ENCODE measurements at regions not wholly inside any gene's neighbourhood (a gene's known extent, or its start where the extent isn't known, plus 50 kb on each side); places are given as distances from the start of the nearest gene placed in this dataset.

- no peak for DNase-seq
Measured at GRCh38 chr9:90365666-90366065, 277.0 kb downstream of the DIRAS2 start.

- DNase-seq: no peak
Measured at GRCh38 chr9:90368241-90368640, 274.4 kb downstream of the DIRAS2 start.

GRCh38 chr9:90368928-90369327 is 273.7 kb downstream of the DIRAS2 start:
- DNase-seq: no peak

DNA sequence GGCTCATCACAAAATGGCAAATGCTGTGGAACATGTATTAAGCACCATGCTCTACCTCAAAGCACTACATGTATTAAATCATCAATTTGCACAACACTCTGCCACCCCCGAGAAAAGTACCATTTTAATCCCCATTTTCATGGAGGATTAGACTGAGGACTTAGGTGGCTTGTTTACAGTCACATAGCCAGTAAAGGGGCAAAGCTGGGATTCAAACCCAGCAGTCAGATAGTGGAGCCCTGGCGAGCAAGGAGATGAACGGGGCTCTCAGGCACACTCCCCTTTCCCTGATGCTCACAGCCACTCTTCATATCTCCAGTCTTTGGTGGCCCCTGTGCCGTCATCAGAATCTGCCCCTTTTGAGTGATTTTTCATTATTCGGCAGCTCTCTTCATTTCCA is 262.9 kb downstream of the DIRAS2 start:
- DNase-seq: no peak

DNA sequence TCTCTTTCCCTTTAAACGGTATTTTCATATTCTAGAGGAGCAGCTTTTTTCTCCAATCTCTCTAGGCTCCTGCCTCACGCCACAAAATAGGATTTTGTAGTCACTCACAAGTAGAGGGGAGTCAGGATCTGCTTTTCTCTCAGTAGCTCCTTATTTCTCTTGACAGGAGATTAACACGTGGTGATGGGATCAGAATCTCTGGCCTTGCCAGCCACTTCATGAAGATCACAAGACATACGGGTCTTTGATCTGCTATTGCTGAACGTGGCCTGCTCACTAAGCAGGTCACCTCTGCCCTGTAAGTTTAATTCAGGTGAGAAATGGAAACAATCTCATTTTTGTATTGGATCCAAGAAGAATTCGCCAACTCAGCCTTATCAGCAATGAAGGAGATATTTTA is 257.5 kb downstream of the DIRAS2 start:
- no peak for DNase-seq

- DNase-seq: no peak
Measured at GRCh38 chr9:90393365-90394152, 249.1 kb downstream of the DIRAS2 start.

GRCh38 chr9:90394871-90395270 is 247.8 kb downstream of the DIRAS2 start:
- DNase-seq: no peak

- DNase-seq: no peak
Measured at GRCh38 chr9:90400091-90400490, 242.5 kb downstream of the DIRAS2 start.

GRCh38 chr9:90408659-90409058 is 234.0 kb downstream of the DIRAS2 start:
- no peak for DNase-seq

DNA sequence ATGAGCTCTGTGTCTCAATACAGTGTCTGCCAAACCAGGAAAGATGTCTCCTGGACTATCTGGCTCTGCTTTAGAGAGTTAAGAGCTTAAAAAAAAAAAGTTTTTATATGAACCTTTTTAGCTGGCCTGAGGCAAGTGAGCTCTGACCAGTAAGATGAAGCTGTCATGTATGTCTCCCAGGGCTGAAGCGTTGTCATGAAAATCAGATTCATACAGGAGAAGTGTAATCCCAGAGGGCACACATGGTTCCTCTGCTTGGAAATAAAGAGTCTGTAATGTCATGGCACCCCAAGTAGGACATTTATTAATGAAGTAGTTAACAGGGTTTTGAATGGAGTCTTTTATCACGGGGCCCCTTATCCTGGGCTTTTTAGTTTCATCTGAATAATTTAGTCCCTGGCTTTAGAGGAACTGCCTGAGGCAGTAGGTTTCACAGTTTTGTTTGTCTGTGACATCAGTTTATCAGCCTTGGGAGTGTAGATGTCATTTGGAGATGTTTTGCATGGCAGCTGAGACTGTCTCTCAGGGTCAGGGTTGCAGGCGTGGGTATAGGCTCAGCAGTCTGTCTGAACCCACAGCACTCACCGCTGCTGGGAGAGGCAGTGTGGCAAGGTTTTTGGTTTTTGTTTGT is 223.3 kb downstream of the DIRAS2 start:
- DNase-seq: no peak

DNA sequence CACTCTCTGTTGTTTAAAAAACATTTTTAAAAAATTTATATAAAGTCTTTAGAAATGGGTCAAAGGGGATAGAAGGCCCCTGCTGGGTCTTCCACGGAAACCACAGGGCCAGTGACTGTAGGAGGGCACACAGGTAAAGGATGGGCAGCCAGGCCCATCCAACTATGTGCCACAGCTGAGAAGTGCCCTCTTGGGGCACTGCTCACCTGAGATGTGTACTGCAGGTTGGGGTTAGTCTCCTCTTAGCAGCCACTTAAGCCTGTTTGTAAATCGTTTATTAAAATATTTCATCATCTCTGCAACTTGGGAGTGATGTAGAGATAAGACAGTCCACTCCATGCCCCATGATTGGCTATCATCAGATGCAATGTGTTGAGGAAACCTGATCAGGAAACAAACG is 222.4 kb downstream of the DIRAS2 start:
- no peak for DNase-seq

DNA sequence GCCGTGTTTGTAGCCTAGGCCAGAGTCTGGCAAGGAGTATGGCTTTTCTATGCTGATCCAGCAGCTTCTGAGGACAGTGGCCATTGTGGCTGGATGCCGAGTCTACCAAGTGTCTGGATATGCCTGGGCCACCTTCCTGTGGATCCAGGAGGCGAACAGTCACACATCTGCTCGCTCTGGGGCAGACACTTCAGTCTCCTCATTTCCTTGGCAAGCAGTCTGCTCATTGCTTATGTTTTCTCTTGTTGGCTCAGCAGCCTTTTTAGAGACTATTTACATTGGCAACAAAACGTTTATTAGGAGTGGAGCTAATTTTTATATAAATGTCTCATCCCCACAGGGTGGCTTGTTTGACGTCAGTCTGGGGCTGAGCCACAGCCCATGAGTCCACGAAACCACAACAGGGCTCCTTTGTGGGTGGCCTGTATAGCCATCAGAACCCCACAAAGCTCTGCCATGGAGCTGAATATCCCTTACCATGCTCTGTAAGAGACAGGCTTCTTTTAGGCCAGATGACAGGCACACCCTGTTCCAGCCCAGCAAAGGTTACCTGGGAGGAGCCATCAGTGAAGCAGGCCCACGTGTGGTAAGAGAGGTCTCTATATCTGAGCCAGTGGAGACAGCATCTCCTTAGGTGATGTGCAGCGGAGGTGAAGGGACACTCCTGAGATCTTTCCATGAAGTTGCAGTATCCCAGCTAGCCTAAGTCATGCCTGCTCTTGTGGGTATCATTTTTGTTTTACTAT is 221.7 kb downstream of the DIRAS2 start:
- DNase-seq: no peak

DNA sequence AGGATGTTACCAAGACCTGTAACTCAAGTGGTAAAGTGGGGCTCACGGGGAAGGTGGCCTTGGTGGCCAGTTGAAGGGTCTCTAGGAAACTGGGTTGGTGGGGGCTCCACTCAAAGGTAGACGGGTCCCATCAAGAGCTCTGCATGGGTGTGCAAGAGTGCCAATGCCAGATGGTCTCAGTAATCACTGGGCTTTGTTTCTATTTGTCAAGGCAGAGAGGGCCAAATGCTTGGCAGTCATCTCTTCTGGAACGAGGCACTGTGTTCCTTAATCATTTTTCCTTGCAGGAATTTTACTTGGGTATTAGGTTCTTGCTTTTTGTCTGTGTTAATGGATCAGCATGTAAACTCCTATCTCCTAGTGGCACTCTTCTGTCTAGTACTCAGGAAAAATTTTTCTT is 220.8 kb downstream of the DIRAS2 start:
- no peak for DNase-seq

DNA sequence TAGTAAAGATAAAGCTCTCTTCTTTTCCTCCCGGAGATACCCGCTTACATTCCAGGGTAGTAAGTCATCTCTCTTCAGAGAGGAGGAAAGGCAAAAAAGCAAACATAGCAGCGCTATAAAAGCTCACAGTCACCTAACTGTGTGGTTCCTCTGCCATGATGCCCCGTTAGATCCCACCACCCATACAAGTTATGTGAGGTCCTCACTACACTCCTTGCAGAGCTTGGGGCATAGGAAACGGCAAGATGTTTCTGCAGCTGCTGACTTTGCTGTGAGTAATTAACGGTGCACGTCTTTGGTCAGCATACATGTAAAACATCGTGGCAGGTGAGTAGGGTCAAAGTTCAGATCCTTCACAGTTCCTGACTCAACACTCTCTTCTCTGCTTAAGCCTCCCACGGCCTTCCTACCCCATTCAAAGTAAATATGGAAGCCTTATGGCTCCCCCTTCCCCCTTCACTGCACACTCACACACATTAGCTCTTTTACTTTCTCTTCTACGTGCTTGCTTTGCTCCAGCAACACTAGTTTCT is 218.9 kb downstream of the DIRAS2 start:
- no peak for DNase-seq

DNA sequence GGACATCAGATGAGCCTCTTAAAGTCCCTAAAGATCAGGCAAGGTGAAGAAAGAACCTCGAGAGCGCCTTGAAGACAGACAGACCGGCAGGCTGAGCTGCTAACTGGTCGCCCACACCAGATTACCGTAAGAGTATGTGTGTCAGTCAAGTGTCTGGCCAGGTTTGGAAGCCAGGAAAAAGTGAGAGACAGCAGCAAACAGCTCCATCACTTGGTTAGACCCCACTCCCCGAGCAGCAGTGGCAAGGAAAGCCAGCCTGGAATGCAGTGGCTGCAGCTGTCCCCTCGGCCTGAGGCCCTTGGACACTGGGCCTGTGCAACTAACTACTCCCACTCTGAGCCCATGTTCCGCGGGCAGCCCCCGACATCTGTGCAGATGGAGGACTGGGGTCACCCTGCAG is 214.1 kb downstream of the DIRAS2 start:
- no peak for DNase-seq

DNA sequence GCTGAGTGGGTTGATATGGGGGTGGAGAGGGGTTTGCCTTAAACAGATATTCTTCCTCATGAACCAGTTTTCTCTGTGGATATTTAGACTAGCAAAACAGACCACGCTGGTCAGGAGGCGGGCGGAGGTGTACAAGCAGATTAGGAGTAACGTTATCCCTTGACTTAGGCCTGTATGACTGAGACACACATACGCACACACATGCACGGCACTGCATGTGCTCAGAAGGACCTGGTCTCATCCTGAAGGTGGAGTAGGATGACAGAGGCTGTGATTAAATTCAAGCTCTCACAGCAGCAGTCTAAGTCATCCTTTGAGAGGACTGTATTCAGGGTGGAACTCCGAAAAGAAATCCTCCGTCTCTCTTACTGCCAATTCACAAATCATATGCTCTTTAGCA is 209.7 kb downstream of the DIRAS2 start:
- no peak for DNase-seq

DNA sequence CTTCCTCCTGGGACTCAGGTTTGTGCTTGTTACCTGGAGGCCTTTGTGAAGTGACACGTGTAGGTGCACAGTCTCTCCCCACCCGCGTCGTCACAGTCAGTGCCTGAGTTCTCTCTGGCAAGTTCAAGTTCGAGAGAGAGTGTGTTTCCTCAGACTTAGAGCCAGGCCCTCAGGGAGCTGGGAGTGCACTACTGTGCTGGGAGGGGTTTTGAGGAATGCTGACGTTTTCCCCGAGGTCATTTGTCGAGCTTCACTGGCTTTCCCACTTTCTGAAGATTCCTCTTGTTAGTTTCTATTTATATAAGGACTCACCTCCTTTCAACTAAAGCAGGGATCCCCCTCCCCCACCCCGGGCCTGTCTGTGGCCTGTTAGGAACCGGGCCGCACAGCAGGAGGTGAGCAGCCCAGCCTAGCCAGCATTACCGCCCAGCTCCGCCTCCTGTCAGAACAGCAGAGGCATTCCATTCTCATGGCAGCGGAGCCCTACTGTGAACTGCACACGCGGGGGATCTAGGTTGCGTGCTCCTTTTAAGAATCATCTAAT is 209.2 kb downstream of the DIRAS2 start:
- DNase-seq: no peak

GRCh38 chr9:90441814-90442213 is 200.8 kb downstream of the DIRAS2 start:
- DNase-seq: no peak

DNA sequence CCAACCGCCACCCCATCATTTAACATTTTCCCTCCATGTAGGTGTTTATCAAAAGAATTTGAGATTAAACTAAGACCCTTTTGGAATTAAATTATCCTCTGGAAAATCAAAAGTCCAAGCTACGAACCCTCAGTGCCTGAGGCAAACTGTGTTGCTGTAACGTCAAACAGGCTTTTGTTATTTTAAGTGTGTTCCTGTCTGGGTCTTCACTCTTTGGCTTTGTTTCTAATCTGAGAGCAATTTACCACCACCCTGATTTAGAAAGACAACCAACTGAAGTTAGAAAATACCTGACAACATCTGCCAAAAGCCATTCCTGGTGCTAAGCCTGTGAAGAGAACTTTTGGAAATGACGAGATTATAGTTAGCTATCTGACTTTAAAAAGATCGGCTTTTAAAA is 199.9 kb downstream of the DIRAS2 start:
- no peak for DNase-seq

DNA sequence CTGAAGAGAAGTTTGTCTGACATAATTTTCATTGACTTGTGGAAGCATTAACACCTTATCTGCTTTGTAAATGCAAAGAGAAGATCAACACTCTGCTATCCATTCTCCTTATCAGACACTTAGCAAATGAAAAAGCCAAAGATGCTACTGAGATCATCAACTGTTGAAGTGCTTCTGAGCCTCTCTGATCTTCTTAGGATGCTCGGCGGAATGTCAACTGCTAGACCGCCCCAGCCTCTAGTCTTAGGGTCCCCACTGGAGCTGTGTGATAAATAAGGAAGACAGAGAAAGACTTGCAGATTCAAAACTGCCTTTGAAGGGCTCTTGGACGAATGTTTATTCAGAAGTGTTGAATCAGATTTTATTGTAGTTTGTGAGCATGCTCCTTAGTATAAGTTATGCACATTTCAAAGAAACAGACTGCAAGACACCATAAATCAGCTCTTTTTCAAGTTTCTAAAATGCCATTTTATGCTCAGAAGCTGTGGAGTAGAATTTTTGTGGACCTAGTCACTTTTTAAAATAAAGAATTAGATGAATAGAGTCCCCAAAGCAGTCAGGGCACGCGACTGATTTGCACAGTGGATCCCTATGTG is 197.9 kb downstream of the DIRAS2 start:
- no peak for DNase-seq

- no peak for DNase-seq
Measured at GRCh38 chr9:90445391-90445790, 197.2 kb downstream of the DIRAS2 start.

- no peak for DNase-seq
Measured at GRCh38 chr9:90446200-90446948, 196.2 kb downstream of the DIRAS2 start.
